ENCODE measurements at regions not wholly inside any gene's neighbourhood (a gene's known extent, or its start where the extent isn't known, plus 50 kb on each side); places are given as distances from the start of the nearest gene placed in this dataset.

- TF ChIP-seq ZFX (IDR thresholded peaks at IDR 0.05) (no peak), CTCF (conservative IDR thresholded peaks at IDR 0.05) (no peak)
- no peak overlapping the region for H3K27ac ChIP-seq
Measured at GRCh38 chr1:18055156-18055555, 52.4 kb upstream of the IGSF21 start.

GRCh38 chr1:18056545-18056944, 51.1 kb upstream of the IGSF21 start:
- TF ChIP-seq ZFX (IDR thresholded peaks at IDR 0.05) = no peak
- no peak for TF ChIP-seq CTCF (conservative IDR thresholded peaks at IDR 0.05)
- no peak overlapping the region for H3K27ac ChIP-seq

GRCh38 chr1:18057623-18058022, 50.0 kb upstream of the IGSF21 start:
- no peak overlapping the region for H3K27ac ChIP-seq
- TF ChIP-seq ZFX (IDR thresholded peaks at IDR 0.05) (no peak), CTCF (conservative IDR thresholded peaks at IDR 0.05) (no peak)
